ENCODE measurements at regions not wholly inside any gene's neighbourhood (a gene's known extent, or its start where the extent isn't known, plus 50 kb on each side); places are given as distances from the start of the nearest gene placed in this dataset.

- H3K4me2 ChIP-seq (ENCODE audit: control insufficient read depth, insufficient read depth): no peak overlapping the region
- no peak overlapping the region for H3K27ac ChIP-seq (ENCODE audit: control insufficient read depth, insufficient read depth)
- SMC1A ChIA-PET (ENCODE audit: uncharacterized antibody, unreplicated experiment): no interaction called here
- H3K4me1 ChIP-seq (ENCODE audit: control insufficient read depth, insufficient read depth, low read length): no peaks in the 10 kb centered on the region
- no peaks in the 10 kb centered on the region for H3K27me3 ChIP-seq (replicated peaks in 1 of 2; ENCODE audit: control insufficient read depth in 2 of 2, insufficient read depth in 2 of 2, low read length in 1 of 2)
- POLR2A ChIA-PET: no interaction called here
- CTCF ChIA-PET: no interaction called here
- DNase-seq (ENCODE audit: low read depth, low spot score) (no peak), ATAC-seq (no peak), FAIRE-seq (no peak)
- H4K20me1 ChIP-seq (ENCODE audit: control insufficient read depth, insufficient read depth): no peaks in the 10 kb centered on the region
- TF ChIP-seq PAX5 (IDR thresholded peaks at IDR 0.05; ENCODE audit: borderline replicate concordance, low read depth, low read length) (no peak), SIN3A (IDR thresholded peaks at IDR 0.05; ENCODE audit: low read depth, low read length) (no peak), ZNF274 (IDR thresholded peaks at IDR 0.05; ENCODE audit: insufficient read depth, insufficient read length) (no peak), SUZ12 (IDR thresholded peaks at IDR 0.05; ENCODE audit: unreplicated experiment) (no peak), CHD1 (IDR thresholded peaks at IDR 0.05; ENCODE audit: low read depth, low read length) (no peak), USF1 (IDR thresholded peaks at IDR 0.05; ENCODE audit: borderline replicate concordance, extremely low read length, insufficient read depth, low read depth, low read length) (no peak), NFIC (IDR thresholded peaks at IDR 0.05; ENCODE audit: low read depth, low read length) (no peak), TBL1XR1 (IDR thresholded peaks at IDR 0.05; ENCODE audit: low read depth, low read length) (no peak), WRNIP1 (IDR thresholded peaks at IDR 0.05; ENCODE audit: borderline replicate concordance, low read depth, low read length) (no peak), MYB (IDR thresholded peaks at IDR 0.05; ENCODE audit: borderline replicate concordance, low read depth, low read length) (no peak), USF2 (IDR thresholded peaks at IDR 0.05; ENCODE audit: borderline replicate concordance, low read depth, low read length) (no peak), POLR2A (IDR thresholded peaks at IDR 0.05; ENCODE audit: low read depth, low read length) (no peak), CREM (IDR thresholded peaks at IDR 0.05; ENCODE audit: low read depth) (no peak), SP1 (IDR thresholded peaks at IDR 0.05; ENCODE audit: low read depth, low read length) (no peak), JUNB (IDR thresholded peaks at IDR 0.05) (no peak)
- WGBS (ENCODE audit: insufficient coverage, insufficient replicate concordance, low lambda C conversion rate, missing lambda C conversion rate): 24% methylated on average over 1 of the region's 1 CpG
- H3K9ac ChIP-seq (ENCODE audit: control insufficient read depth, insufficient read depth, low read length): no peak overlapping the region
- intact Hi-C loops (cut with micrococcal nuclease; ENCODE audit: unreplicated experiment): no loop called here
- RAD21 ChIA-PET (ENCODE audit: unreplicated experiment): no interaction called here
- no TSS peak for BruUV-seq (replicated peaks)
- H3K9me3 ChIP-seq (replicated peaks; ENCODE audit: control insufficient read depth, insufficient read depth, low read length): no peaks in the 10 kb centered on the region
- in situ Hi-C loops (cut with MboI): no loop called here
- no peak overlapping the region for H3K4me3 ChIP-seq
- no peak overlapping the region for H2AFZ ChIP-seq (ENCODE audit: control insufficient read depth, low read depth, low read length)
- no peaks in the 10 kb centered on the region for H3K36me3 ChIP-seq (ENCODE audit: control insufficient read depth in 2 of 2, insufficient read depth in 2 of 2, low read length in 1 of 2)
- no peaks in the 10 kb centered on the region for H3K79me2 ChIP-seq (ENCODE audit: control insufficient read depth, insufficient read depth, low read length)
These were observed 1115.9 kb upstream of the PCDH9 start for GRCh38 chr13:68345963-68346531.
